Bronchial epithelial cell (primary cell): ENCODE measurements at regions not wholly inside any gene's neighbourhood (a gene's known extent, or its start where the extent isn't known, plus 50 kb on each side); places are given as distances from the start of the nearest gene placed in this dataset.

Experiments
- DNase-seq: peaks from one replicate; pipeline ENCODE4 v3.0.0-alpha.2; 2010; ENCODE audit warnings: low read depth
- FAIRE-seq: peaks from 2 replicates; lab custom pipeline; 2011; peaks lifted over from hg19 to GRCh38; lab: Jason Lieb, UNC
- H3K27me3 ChIP-seq: 2 replicates; pipeline ENCODE4 v1.5.1; 2011; ENCODE audit warnings: low read length; ENCODE audit not compliant: control insufficient read depth, insufficient read depth
- H3K36me3 ChIP-seq: 2 replicates; pipeline ENCODE4 v1.5.1; 2011; ENCODE audit warnings: low read length; ENCODE audit not compliant: control insufficient read depth, insufficient read depth
- H3K4me3 ChIP-seq: 2 replicates; pipeline ENCODE4 v1.5.1; 2011; ENCODE audit warnings: mild to moderate bottlenecking, low read depth, low read length, control low read depth
- CTCF ChIP-seq: IDR thresholded peaks from 2 replicates; pipeline ENCODE4 v1.5.1; 2011; ENCODE audit warnings: mild to moderate bottlenecking, moderate library complexity, low read length, control low read depth, inconsistent platforms; ENCODE audit not compliant: insufficient read depth, severe bottlenecking

GRCh38 chr4:185862340-185862739 is 50.3 kb upstream of the SORBS2 start:
- no peak overlapping the region for H3K4me3 ChIP-seq
- H3K36me3 ChIP-seq = no peaks in the 10 kb centered on the region
- FAIRE-seq = no peak
- DNase-seq = no peak
- TF ChIP-seq CTCF = no peak
- no peaks in the 10 kb centered on the region for H3K27me3 ChIP-seq

GRCh38 chr4:185863946-185864345 is 52.0 kb upstream of the SORBS2 start:
- Histone ChIP-seq H3K27me3 (no peaks in the 10 kb centered on the region), H3K4me3 (no peak overlapping the region), H3K36me3 (no peaks in the 10 kb centered on the region)
- DNase-seq (no peak), FAIRE-seq (no peak)
- no peak for TF ChIP-seq CTCF

- Histone ChIP-seq H3K27me3 (no peaks in the 10 kb centered on the region), H3K4me3 (no peak overlapping the region), H3K36me3 (no peaks in the 10 kb centered on the region)
- FAIRE-seq (no peak), DNase-seq (peak; percentile 82)
- TF ChIP-seq CTCF = no peak
These were observed 53.9 kb upstream of the SORBS2 start for GRCh38 chr4:185865901-185866328.

- H3K4me3 ChIP-seq = no peak overlapping the region
- no peak for TF ChIP-seq CTCF
- H3K36me3 ChIP-seq = no peaks in the 10 kb centered on the region
- FAIRE-seq = no peak
- DNase-seq = no peak
- H3K27me3 ChIP-seq = no peaks in the 10 kb centered on the region
These were observed 55.8 kb upstream of the SORBS2 start for GRCh38 chr4:185867770-185868169.

- Histone ChIP-seq H3K27me3 (no peaks in the 10 kb centered on the region), H3K36me3 (no peaks in the 10 kb centered on the region), H3K4me3 (no peak overlapping the region)
- DNase-seq (peak; percentile 64), FAIRE-seq (no peak)
- no peak for TF ChIP-seq CTCF
These were observed 57.0 kb upstream of the SORBS2 start for GRCh38 chr4:185868983-185869382.

- no peak for TF ChIP-seq CTCF
- Histone ChIP-seq H3K36me3 (no peaks in the 10 kb centered on the region), H3K4me3 (no peak overlapping the region), H3K27me3 (no peaks in the 10 kb centered on the region)
- DNase-seq (no peak), FAIRE-seq (no peak)
These were observed 57.4 kb upstream of the SORBS2 start for GRCh38 chr4:185869427-185869826.
